DOHH2 (cell line): ENCODE measurements at regions not wholly inside any gene's neighbourhood (a gene's known extent, or its start where the extent isn't known, plus 50 kb on each side); places are given as distances from the start of the nearest gene placed in this dataset.

Source experiments
- EZH2phosphoT487 ChIP-seq: fragments of 200-600 bp; sonication (generic); IDR thresholded peaks from 2 replicates; pipeline ENCODE4 v1.6.1; 2017; ENCODE audit warnings: borderline replicate concordance, mild to moderate bottlenecking, antibody characterized with exemption, low read length, moderate library complexity, mixed read lengths
- TF ChIP-seq, protein P1 (sequence below): fragments of 200-600 bp; sonication (generic); IDR thresholded peaks from one replicate; pipeline ENCODE4 v1.5.1; 2014; ENCODE audit warnings: antibody characterized with exemption, mild to moderate bottlenecking, low read depth, low read length; ENCODE audit not compliant: poor library complexity, severe bottlenecking

GRCh38 chr3:117734496-117734895 lies 1024.9 kb downstream of the TUSC7 start:
- TF ChIP-seq, protein P1, sequence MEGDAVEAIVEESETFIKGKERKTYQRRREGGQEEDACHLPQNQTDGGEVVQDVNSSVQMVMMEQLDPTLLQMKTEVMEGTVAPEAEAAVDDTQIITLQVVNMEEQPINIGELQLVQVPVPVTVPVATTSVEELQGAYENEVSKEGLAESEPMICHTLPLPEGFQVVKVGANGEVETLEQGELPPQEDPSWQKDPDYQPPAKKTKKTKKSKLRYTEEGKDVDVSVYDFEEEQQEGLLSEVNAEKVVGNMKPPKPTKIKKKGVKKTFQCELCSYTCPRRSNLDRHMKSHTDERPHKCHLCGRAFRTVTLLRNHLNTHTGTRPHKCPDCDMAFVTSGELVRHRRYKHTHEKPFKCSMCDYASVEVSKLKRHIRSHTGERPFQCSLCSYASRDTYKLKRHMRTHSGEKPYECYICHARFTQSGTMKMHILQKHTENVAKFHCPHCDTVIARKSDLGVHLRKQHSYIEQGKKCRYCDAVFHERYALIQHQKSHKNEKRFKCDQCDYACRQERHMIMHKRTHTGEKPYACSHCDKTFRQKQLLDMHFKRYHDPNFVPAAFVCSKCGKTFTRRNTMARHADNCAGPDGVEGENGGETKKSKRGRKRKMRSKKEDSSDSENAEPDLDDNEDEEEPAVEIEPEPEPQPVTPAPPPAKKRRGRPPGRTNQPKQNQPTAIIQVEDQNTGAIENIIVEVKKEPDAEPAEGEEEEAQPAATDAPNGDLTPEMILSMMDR, result no peak
- no peak for TF ChIP-seq EZH2phosphoT487
